Smooth muscle cell (in vitro differentiated cells): ENCODE measurements at regions not wholly inside any gene's neighbourhood (a gene's known extent, or its start where the extent isn't known, plus 50 kb on each side); places are given as distances from the start of the nearest gene placed in this dataset.

ENCODE experiments used
- DNase-seq: peaks from one replicate; lab custom pipeline; 2025; ENCODE audit not compliant: unreplicated experiment; lab: John Stamatoyannopoulos, UW
- H2AFZ ChIP-seq: fragments of 200-600 bp; sonication (generic); 2 replicates; pipeline ENCODE4 v1.6.0; 2016; ENCODE audit warnings: antibody characterized with exemption, low read depth, mild to moderate bottlenecking
- H3F3A ChIP-seq: fragments of 200-600 bp; sonication (generic); 2 replicates; pipeline ENCODE4 v1.6.0; 2017; ENCODE audit warnings: antibody characterized with exemption, low read depth
- H3K27ac ChIP-seq: fragments of 200-600 bp; sonication (generic); 2 replicates; pipeline ENCODE4 v1.5.1; 2016; ENCODE audit warnings: low read depth, mild to moderate bottlenecking
- H3K27me3 ChIP-seq: fragments of 200-600 bp; sonication (generic); 2 replicates; pipeline ENCODE4 v1.6.1; 2016; ENCODE audit warnings: low read depth, mild to moderate bottlenecking
- H3K36me3 ChIP-seq: fragments of 200-600 bp; sonication (generic); 2 replicates; pipeline ENCODE4 v1.5.1; 2016; ENCODE audit warnings: low read depth
- H3K4me1 ChIP-seq: fragments of 200-600 bp; sonication (generic); 2 replicates; pipeline ENCODE4 v1.5.1; 2016; ENCODE audit warnings: low read depth
- H3K4me2 ChIP-seq: fragments of 200-600 bp; sonication (generic); 2 replicates; pipeline ENCODE4 v1.6.0; 2016; ENCODE audit warnings: mild to moderate bottlenecking
- H3K4me3 ChIP-seq: fragments of 200-600 bp; sonication (generic); 2 replicates; pipeline ENCODE4 v1.5.1; 2016; ENCODE audit warnings: mild to moderate bottlenecking
- H3K79me2 ChIP-seq: fragments of 200-600 bp; sonication (generic); 2 replicates; pipeline ENCODE4 v1.6.0; 2016; ENCODE audit warnings: low read depth, mild to moderate bottlenecking
- H3K9ac ChIP-seq: fragments of 200-600 bp; sonication (generic); 2 replicates; pipeline ENCODE4 v1.6.0; 2016; ENCODE audit warnings: low read depth
- H3K9me3 ChIP-seq: fragments of 200-600 bp; sonication (generic); replicated peaks from 2 replicates; pipeline ENCODE4 v1.5.1; 2016; ENCODE audit warnings: low read depth
- H4K20me1 ChIP-seq: fragments of 200-600 bp; sonication (generic); 2 replicates; pipeline ENCODE4 v1.6.0; 2016; ENCODE audit warnings: low read depth
- CTCF ChIP-seq: fragments of 200-600 bp; sonication (generic); IDR thresholded peaks from 2 replicates; pipeline ENCODE4 v1.5.1; 2017; ENCODE audit warnings: borderline replicate concordance, mild to moderate bottlenecking, antibody characterized with exemption; ENCODE audit not compliant: insufficient read depth, poor library complexity, severe bottlenecking
- WGBS: methylation state at CpG from one replicate; pipeline ENCODE4 v1.1.7; 2016; ENCODE audit warnings: low lambda C conversion rate; 5-methylcytosine and 5-hydroxymethylcytosine counted together

GRCh38 chr12:124399622-124400021, 104.7 kb downstream of the RFLNA start:
- 65% methylated on average over 11 of the region's 11 CpGs for WGBS
- Histone ChIP-seq H3K36me3 (no peaks in the 10 kb centered on the region), H3F3A (peaks cover 5% of the 10 kb centered on the region), H2AFZ (no peak overlapping the region), H3K9me3 (no peaks in the 10 kb centered on the region), H3K79me2 (peaks cover 28% of the 10 kb centered on the region), H3K27ac (no peak overlapping the region), H3K27me3 (no peaks in the 10 kb centered on the region), H3K4me1 (no peaks in the 10 kb centered on the region), H3K4me2 (no peak overlapping the region), H3K9ac (no peak overlapping the region), H4K20me1 (peaks cover 94% of the 10 kb centered on the region), H3K4me3 (no peak overlapping the region)
- DNase-seq, result no peak
- peak; percentile 59 for TF ChIP-seq CTCF

GRCh38 chr12:124398578-124399227, 103.8 kb downstream of the RFLNA start:
- 96% methylated on average over 13 of the region's 15 CpGs for WGBS
- Histone ChIP-seq H3F3A (peaks cover 10% of the 10 kb centered on the region), H3K79me2 (peaks cover 26% of the 10 kb centered on the region), H3K4me3 (no peak overlapping the region), H3K27me3 (no peaks in the 10 kb centered on the region), H3K36me3 (no peaks in the 10 kb centered on the region), H3K27ac (no peak overlapping the region), H2AFZ (no peak overlapping the region), H3K4me2 (no peak overlapping the region), H3K9me3 (no peaks in the 10 kb centered on the region), H3K4me1 (no peaks in the 10 kb centered on the region), H3K9ac (no peak overlapping the region), H4K20me1 (peaks cover 94% of the 10 kb centered on the region)
- no peak for DNase-seq
- no peak for TF ChIP-seq CTCF

GRCh38 chr12:124397807-124398577, 103.1 kb downstream of the RFLNA start:
- no peak for TF ChIP-seq CTCF
- no peak overlapping the region for H3K4me2 ChIP-seq
- 95% methylated on average over 22 of the region's 22 CpGs for WGBS
- no peak overlapping the region for H2AFZ ChIP-seq
- no peak overlapping the region for H3K27ac ChIP-seq
- no peak for DNase-seq
- H3K27me3 ChIP-seq, result no peaks in the 10 kb centered on the region
- H3K79me2 ChIP-seq, result peaks cover 23% of the 10 kb centered on the region
- no peaks in the 10 kb centered on the region for H3K9me3 ChIP-seq
- peaks cover 94% of the 10 kb centered on the region for H4K20me1 ChIP-seq
- H3K4me3 ChIP-seq, result no peak overlapping the region
- H3K9ac ChIP-seq, result no peak overlapping the region
- peaks cover 4% of the 10 kb centered on the region for H3K4me1 ChIP-seq
- peaks cover 16% of the 10 kb centered on the region for H3F3A ChIP-seq
- H3K36me3 ChIP-seq, result no peaks in the 10 kb centered on the region

GRCh38 chr12:124397399-124397679, 102.4 kb downstream of the RFLNA start:
- peaks cover 9% of the 10 kb centered on the region for H3K4me1 ChIP-seq
- no peaks in the 10 kb centered on the region for H3K27me3 ChIP-seq
- H2AFZ ChIP-seq, result no peak overlapping the region
- TF ChIP-seq CTCF, result no peak
- no peaks in the 10 kb centered on the region for H3K9me3 ChIP-seq
- 86% methylated on average over 7 of the region's 7 CpGs for WGBS
- no peak overlapping the region for H3K27ac ChIP-seq
- peaks cover 20% of the 10 kb centered on the region for H3K79me2 ChIP-seq
- no peak overlapping the region for H3K4me3 ChIP-seq
- no peak overlapping the region for H3K4me2 ChIP-seq
- no peak for DNase-seq
- H4K20me1 ChIP-seq, result peaks cover 94% of the 10 kb centered on the region
- peaks cover 16% of the 10 kb centered on the region for H3F3A ChIP-seq
- no peaks in the 10 kb centered on the region for H3K36me3 ChIP-seq
- no peak overlapping the region for H3K9ac ChIP-seq
